ENCODE measurements at regions not wholly inside any gene's neighbourhood (a gene's known extent, or its start where the extent isn't known, plus 50 kb on each side); places are given as distances from the start of the nearest gene placed in this dataset.

DNA sequence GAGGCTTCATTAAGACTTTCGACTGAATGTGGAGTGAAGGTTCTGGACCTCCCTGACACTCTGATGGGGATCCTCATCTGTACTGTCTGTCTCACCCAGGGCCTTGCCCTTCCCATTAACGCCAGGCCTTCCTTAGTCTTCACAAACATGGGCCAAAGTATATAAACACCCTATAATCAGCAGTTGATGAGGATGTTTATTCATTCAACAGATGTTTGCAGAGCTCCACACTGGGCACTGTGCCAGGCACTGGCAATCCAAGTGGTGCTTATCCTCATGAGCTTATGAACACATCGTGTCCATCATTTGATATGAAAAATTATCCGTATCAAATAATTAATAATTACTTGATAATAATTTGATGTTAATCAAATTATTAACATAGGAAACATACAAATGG, 454.4 kb downstream of the FUT8 start:
- TF ChIP-seq EZH2 (IDR thresholded peaks at IDR 0.05; ENCODE audit: borderline replicate concordance, low read depth, low read length, severe bottlenecking), result no peak
- TF ChIP-seq, protein P1, sequence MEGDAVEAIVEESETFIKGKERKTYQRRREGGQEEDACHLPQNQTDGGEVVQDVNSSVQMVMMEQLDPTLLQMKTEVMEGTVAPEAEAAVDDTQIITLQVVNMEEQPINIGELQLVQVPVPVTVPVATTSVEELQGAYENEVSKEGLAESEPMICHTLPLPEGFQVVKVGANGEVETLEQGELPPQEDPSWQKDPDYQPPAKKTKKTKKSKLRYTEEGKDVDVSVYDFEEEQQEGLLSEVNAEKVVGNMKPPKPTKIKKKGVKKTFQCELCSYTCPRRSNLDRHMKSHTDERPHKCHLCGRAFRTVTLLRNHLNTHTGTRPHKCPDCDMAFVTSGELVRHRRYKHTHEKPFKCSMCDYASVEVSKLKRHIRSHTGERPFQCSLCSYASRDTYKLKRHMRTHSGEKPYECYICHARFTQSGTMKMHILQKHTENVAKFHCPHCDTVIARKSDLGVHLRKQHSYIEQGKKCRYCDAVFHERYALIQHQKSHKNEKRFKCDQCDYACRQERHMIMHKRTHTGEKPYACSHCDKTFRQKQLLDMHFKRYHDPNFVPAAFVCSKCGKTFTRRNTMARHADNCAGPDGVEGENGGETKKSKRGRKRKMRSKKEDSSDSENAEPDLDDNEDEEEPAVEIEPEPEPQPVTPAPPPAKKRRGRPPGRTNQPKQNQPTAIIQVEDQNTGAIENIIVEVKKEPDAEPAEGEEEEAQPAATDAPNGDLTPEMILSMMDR (IDR thresholded peaks at IDR 0.05; ENCODE audit: borderline replicate concordance, extremely low read depth, low read length, poor library complexity, severe bottlenecking), result no peak
